Thyroid gland (tissue), 4 donors: ENCODE measurements at regions not wholly inside any gene's neighbourhood (a gene's known extent, or its start where the extent isn't known, plus 50 kb on each side); places are given as distances from the start of the nearest gene placed in this dataset.

Experiments
- DNase-seq, 2 donors: peaks; one replicate each; pipeline ENCODE4 v3.0.0-alpha.2; 2019
- H3K27ac ChIP-seq, 3 donors: fragments of 200-600 bp; sonication (generic); 1 replicate in 2 of 3; 2 replicates in 1 of 3; pipeline ENCODE4 v1.5.1; 2016 to 2019; ENCODE audit warnings: mild to moderate bottlenecking in 1 of 3, moderate library complexity in 1 of 3
- H3K27me3 ChIP-seq: fragments of 200-600 bp; sonication (generic); one replicate; pipeline ENCODE4 v1.5.1; 2019
- H3K36me3 ChIP-seq, 2 donors: fragments of 200-600 bp; sonication (generic); one replicate each; pipeline ENCODE4 v1.5.1; 2016 to 2019
- H3K4me1 ChIP-seq, 2 donors: fragments of 200-600 bp; sonication (generic); one replicate each; pipeline ENCODE4 v1.5.1; 2017 to 2019
- H3K4me3 ChIP-seq, 3 donors: fragments of 200-600 bp; sonication (generic); replicated peaks in 1 of 3; 1 replicate in 2 of 3; 2 replicates in 1 of 3; pipeline ENCODE4 v1.5.1; 2016; ENCODE audit warnings: mild to moderate bottlenecking in 1 of 3
- H3K9me3 ChIP-seq: fragments of 200-600 bp; sonication (generic); one replicate; pipeline ENCODE4 v1.5.1; 2017
- POLR2A ChIP-seq, 2 donors: fragments of 450-650 bp; IDR thresholded peaks; one replicate each; pipeline ENCODE4 v1.6.1; 2017; ENCODE audit warnings: antibody characterized with exemption in 2 of 2, mild to moderate bottlenecking in 2 of 2, moderate library complexity in 1 of 2
- WGBS, 2 donors: methylation state at CpG; one replicate each; pipeline ENCODE4 v1.1.5; 2017; 5-methylcytosine and 5-hydroxymethylcytosine counted together
- intact Hi-C: fragments of 100-400 bp; cut with DNase I; formaldehyde crosslinking; loops from one replicate; pipeline ENCODE4 v1.15.1; 2023
- TF ChIP-seq, protein P1 (sequence below), 6 experiments: fragments of 200-600 bp in 3 of 6; fragments of 450-650 bp in 3 of 6; sonication (generic) in 3 of 6; IDR thresholded peaks; one replicate each; pipeline ENCODE4 v1.5.1; 2016 to 2019; ENCODE audit warnings: antibody characterized with exemption in 6 of 6, mild to moderate bottlenecking in 2 of 6, inconsistent platforms in 1 of 6, moderate library complexity in 1 of 6

DNA sequence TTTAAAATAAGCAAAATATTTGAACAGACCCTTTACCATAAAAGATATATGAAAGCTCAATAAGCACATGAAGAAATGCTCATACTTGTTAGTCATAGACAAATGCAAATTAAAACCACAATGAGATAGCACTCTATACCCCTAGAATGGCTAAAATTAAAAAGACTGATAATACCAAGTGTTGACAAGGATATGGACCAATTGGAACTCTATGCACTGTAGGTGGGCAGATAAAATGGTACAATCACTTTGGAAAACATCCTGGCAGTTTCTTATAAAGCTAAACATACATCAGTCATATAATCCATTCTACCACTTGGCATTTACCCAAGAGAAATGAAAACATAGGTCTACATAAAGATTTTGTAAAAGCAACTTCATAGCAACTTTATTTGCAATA lies 293.0 kb upstream of the TLE3 start:
- H3K4me3 ChIP-seq: no peak overlapping the region
- H3K27me3 ChIP-seq: no peaks in the 10 kb centered on the region
- no peaks in the 10 kb centered on the region for H3K9me3 ChIP-seq
- no peaks in the 10 kb centered on the region for H3K4me1 ChIP-seq
- no peaks in the 10 kb centered on the region for H3K36me3 ChIP-seq
- no peak for TF ChIP-seq POLR2A (IDR thresholded peaks at IDR 0.05)
- TF ChIP-seq, protein P1, sequence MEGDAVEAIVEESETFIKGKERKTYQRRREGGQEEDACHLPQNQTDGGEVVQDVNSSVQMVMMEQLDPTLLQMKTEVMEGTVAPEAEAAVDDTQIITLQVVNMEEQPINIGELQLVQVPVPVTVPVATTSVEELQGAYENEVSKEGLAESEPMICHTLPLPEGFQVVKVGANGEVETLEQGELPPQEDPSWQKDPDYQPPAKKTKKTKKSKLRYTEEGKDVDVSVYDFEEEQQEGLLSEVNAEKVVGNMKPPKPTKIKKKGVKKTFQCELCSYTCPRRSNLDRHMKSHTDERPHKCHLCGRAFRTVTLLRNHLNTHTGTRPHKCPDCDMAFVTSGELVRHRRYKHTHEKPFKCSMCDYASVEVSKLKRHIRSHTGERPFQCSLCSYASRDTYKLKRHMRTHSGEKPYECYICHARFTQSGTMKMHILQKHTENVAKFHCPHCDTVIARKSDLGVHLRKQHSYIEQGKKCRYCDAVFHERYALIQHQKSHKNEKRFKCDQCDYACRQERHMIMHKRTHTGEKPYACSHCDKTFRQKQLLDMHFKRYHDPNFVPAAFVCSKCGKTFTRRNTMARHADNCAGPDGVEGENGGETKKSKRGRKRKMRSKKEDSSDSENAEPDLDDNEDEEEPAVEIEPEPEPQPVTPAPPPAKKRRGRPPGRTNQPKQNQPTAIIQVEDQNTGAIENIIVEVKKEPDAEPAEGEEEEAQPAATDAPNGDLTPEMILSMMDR (IDR thresholded peaks at IDR 0.05): no peak
- DNase-seq: no peak
- intact Hi-C loops: no loop called here
- no peak overlapping the region for H3K27ac ChIP-seq

DNA sequence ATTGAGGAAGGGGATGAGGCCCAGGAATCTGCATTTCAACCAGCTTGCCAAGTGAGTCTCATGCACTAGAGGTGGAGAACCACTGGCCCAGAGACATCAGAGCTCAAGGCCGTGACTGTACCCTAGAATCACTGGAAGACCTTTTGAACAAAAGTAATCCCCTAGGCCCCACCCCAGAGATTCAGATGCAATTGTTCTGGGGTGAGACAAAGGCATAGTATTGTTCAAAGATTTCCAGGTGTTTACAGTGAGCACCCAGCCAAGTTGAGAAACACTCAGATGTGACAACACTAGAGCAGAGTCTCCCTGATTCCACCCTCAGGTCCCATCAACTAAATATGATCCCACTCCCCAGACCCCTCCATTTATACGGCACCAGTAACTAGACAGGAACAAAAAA lies 290.3 kb upstream of the TLE3 start:
- Histone ChIP-seq H3K27me3 (no peaks in the 10 kb centered on the region), H3K4me1 (no peaks in the 10 kb centered on the region), H3K36me3 (no peaks in the 10 kb centered on the region), H3K9me3 (no peaks in the 10 kb centered on the region), H3K4me3 (no peak overlapping the region), H3K27ac (no peak overlapping the region)
- TF ChIP-seq, protein P1 (IDR thresholded peaks at IDR 0.05): no peak
- no peak for TF ChIP-seq POLR2A (IDR thresholded peaks at IDR 0.05)
- intact Hi-C loops: no loop called here
- WGBS, 2 donors: 96 to 98% methylated on average over 2 of the region's 2 CpGs
- no peak for DNase-seq

DNA sequence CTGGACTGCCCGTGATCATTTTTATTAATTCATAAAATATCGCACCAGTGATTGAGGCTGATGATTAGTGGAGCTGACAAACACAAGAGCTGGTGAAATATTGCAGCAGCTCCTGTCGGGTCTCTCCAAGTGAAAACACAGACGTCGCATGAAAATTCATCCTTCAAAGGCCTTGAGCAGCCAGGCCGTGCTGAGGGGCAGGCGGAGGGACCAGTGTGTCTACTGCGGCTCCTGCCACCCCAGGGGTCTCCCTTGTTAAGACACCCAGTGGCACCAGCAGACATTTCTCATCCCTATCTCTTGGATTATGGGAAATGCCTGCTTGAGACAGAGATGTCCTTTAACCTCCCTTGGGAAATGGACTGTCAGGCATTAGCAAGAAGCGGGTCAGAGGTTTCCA lies 289.4 kb upstream of the TLE3 start:
- intact Hi-C loops: no loop called here
- H3K36me3 ChIP-seq: no peaks in the 10 kb centered on the region
- H3K4me1 ChIP-seq: no peaks in the 10 kb centered on the region
- no peaks in the 10 kb centered on the region for H3K27me3 ChIP-seq
- no peaks in the 10 kb centered on the region for H3K9me3 ChIP-seq
- WGBS, 2 donors: 91 to 95% methylated on average over 9 of the region's 9 CpGs
- H3K4me3 ChIP-seq: no peak overlapping the region
- no peak for TF ChIP-seq POLR2A (IDR thresholded peaks at IDR 0.05)
- no peak for DNase-seq
- no peak overlapping the region for H3K27ac ChIP-seq

DNA sequence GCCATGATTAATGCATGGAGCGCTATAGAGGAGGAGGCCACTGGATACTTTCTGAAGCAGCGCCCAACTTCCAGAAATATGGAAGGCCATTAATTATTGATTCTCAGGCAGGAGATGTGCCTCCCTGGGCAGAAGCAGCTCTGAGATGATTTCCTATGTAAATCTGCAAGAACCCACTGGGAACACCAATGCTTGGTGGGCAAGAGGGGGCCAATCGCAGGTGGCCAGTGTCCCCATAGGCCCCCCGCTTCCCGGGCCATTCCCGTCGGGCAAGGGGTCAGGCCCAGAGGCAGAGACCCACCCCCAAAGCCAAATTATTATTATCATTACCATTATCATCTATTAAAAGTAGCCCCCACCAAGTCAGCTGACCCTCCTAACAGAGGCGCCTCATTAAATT lies 288.0 kb upstream of the TLE3 start:
- Histone ChIP-seq H3K27ac (no peak overlapping the region), H3K4me3 (no peak overlapping the region), H3K27me3 (no peaks in the 10 kb centered on the region), H3K36me3 (no peaks in the 10 kb centered on the region), H3K4me1 (no peaks in the 10 kb centered on the region), H3K9me3 (no peaks in the 10 kb centered on the region)
- DNase-seq: no peak
- intact Hi-C loops: no loop called here
- TF ChIP-seq, protein P1 (IDR thresholded peaks at IDR 0.05): no peak
- no peak for TF ChIP-seq POLR2A (IDR thresholded peaks at IDR 0.05)
- WGBS, 2 donors: 93 to 94% methylated on average over 8 of the region's 8 CpGs

DNA sequence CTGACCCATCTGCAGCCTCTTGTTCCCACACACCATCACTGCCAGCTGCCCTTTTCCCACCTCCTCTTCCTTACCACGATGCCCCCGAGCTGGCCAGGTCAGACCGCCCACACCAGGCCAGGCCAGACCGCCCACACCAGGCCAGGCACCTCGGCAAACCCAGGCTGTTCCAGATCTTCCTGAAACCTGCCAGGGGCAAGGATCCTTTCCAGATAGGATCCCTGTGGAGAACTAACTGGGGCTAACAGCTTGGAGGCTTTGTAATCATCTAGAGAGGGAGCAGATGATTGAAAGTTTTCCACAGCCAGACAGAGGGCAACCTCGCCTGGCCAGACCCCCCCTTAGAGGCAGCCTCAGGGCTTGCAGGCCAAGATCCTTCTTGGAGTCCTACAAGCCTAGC lies 287.3 kb upstream of the TLE3 start:
- H3K4me1 ChIP-seq: no peaks in the 10 kb centered on the region
- H3K27ac ChIP-seq: no peak overlapping the region
- no peaks in the 10 kb centered on the region for H3K27me3 ChIP-seq
- intact Hi-C loops: no loop called here
- 60 to 85% methylated on average over 4 to 6 of the region's 6 CpGs for WGBS, 2 donors
- no peaks in the 10 kb centered on the region for H3K9me3 ChIP-seq
- TF ChIP-seq, protein P1 (IDR thresholded peaks at IDR 0.05): no peak
- TF ChIP-seq POLR2A (IDR thresholded peaks at IDR 0.05): no peak
- no peak for DNase-seq
- H3K4me3 ChIP-seq: no peak overlapping the region
- no peaks in the 10 kb centered on the region for H3K36me3 ChIP-seq

DNA sequence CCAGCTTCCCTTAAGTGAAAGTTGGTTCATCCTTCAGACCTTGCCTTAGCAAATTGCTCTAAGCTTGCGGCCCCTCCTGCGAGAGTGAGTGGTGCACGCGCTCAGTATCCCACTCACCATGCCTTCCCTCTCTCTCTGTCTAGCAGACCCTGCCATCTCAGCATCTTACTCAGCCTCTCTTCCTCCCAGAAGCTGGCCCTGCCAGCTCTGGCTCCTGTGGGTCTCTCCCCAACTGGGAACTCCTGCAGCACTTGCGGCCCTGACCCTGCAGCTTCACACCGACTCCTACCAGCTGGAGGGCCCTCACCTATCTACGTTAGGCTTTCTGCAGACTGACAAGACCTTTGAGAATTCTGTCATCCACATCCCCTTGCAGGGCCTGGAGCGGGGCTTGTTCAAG lies 286.1 kb upstream of the TLE3 start:
- DNase-seq: no peak

More for the DNA sequence above, 286.1 kb upstream of the TLE3 start:
- intact Hi-C loops: no loop called here
- no peak for TF ChIP-seq POLR2A (IDR thresholded peaks at IDR 0.05)
- TF ChIP-seq, protein P1 (IDR thresholded peaks at IDR 0.05): no peak
- no peaks in the 10 kb centered on the region for H3K9me3 ChIP-seq
- no peaks in the 10 kb centered on the region for H3K4me1 ChIP-seq
- H3K36me3 ChIP-seq: no peaks in the 10 kb centered on the region
- H3K4me3 ChIP-seq: no peak overlapping the region
- no peaks in the 10 kb centered on the region for H3K27me3 ChIP-seq
- H3K27ac ChIP-seq: no peak overlapping the region
- WGBS, 2 donors: 86 to 88% methylated on average over 7 to 8 of the region's 8 CpGs
